ENCODE measurements at regions not wholly inside any gene's neighbourhood (a gene's known extent, or its start where the extent isn't known, plus 50 kb on each side); places are given as distances from the start of the nearest gene placed in this dataset.

DNA sequence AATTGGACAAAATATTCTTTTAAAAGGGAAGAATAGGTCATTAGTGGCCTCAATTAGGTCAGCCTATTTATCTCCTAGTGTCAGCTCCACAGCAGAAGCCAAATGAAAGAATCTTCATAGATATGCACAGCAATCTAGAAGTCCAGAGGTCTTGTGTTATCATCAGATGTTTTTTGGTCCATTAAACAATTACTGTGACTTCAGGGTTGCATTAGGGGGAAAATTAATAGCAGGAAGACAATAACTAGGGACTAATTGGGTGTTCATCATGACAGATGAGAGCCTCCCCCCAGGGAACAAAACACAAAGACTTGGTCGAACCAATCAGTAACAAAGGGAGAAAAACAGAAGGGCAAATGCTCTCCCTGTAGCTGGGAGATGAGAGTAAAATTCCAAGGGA, 264.7 kb downstream of the PTH2R start:
- H3K4me2 ChIP-seq (ENCODE audit: low read length, poor library complexity, severe bottlenecking), result no peak overlapping the region
- H4K91ac ChIP-seq (ENCODE audit: low read length), result no peak overlapping the region
- H2BK15ac ChIP-seq (ENCODE audit: low read depth, poor library complexity, severe bottlenecking), result no peak overlapping the region
- H2AK5ac ChIP-seq (ENCODE audit: low read length, severe bottlenecking), result no peak overlapping the region
- H2BK120ac ChIP-seq (ENCODE audit: low read depth, low read length), result no peak overlapping the region
- H3K18ac ChIP-seq (ENCODE audit: low read depth in 1 of 2, low read length in 2 of 2), result no peak overlapping the region
- H4K8ac ChIP-seq (ENCODE audit: low read length), result no peak overlapping the region
- H3K4me1 ChIP-seq (ENCODE audit: control insufficient read depth, insufficient read depth, low read depth, low read length), result no peaks in the 10 kb centered on the region
- no peaks in the 10 kb centered on the region for H3K27me3 ChIP-seq (ENCODE audit: control insufficient read depth in 1 of 2, insufficient read depth in 1 of 2, low read length in 2 of 2)
- no peak overlapping the region for H2BK5ac ChIP-seq (ENCODE audit: low read depth, low read length, poor library complexity, severe bottlenecking)
- 50% methylated on average over 1 of the region's 1 CpG for WGBS
- H3K4ac ChIP-seq (ENCODE audit: low read depth in 1 of 2, low read length in 2 of 2), result no peak overlapping the region
- no peak overlapping the region for H3K23ac ChIP-seq (ENCODE audit: low read length in 2 of 2)
- H3K36me3 ChIP-seq (ENCODE audit: control insufficient read depth in 1 of 2, insufficient read depth in 2 of 2, low read depth in 1 of 2, low read length in 2 of 2), result no peaks in the 10 kb centered on the region
- no peaks in the 10 kb centered on the region for H3K79me1 ChIP-seq (replicated peaks; ENCODE audit: low read length, poor library complexity, severe bottlenecking)
- no peak overlapping the region for H3K27ac ChIP-seq (ENCODE audit: low read length, poor library complexity, severe bottlenecking)
- no peak overlapping the region for H2AFZ ChIP-seq (ENCODE audit: low read depth, low read length)
- no peak overlapping the region for H2BK12ac ChIP-seq (ENCODE audit: low read length in 2 of 2)
- no peak overlapping the region for H3K9ac ChIP-seq (ENCODE audit: low read length)
- H3K9me3 ChIP-seq (ENCODE audit: control insufficient read depth, low read length), result no peaks in the 10 kb centered on the region
- DNase-seq, result no peak
- no peak overlapping the region for H3K4me3 ChIP-seq (ENCODE audit: insufficient read depth in 1 of 2, low read depth in 1 of 2, low read length in 2 of 2)
- no peak overlapping the region for H3K14ac ChIP-seq (ENCODE audit: low read length in 2 of 2)

DNA sequence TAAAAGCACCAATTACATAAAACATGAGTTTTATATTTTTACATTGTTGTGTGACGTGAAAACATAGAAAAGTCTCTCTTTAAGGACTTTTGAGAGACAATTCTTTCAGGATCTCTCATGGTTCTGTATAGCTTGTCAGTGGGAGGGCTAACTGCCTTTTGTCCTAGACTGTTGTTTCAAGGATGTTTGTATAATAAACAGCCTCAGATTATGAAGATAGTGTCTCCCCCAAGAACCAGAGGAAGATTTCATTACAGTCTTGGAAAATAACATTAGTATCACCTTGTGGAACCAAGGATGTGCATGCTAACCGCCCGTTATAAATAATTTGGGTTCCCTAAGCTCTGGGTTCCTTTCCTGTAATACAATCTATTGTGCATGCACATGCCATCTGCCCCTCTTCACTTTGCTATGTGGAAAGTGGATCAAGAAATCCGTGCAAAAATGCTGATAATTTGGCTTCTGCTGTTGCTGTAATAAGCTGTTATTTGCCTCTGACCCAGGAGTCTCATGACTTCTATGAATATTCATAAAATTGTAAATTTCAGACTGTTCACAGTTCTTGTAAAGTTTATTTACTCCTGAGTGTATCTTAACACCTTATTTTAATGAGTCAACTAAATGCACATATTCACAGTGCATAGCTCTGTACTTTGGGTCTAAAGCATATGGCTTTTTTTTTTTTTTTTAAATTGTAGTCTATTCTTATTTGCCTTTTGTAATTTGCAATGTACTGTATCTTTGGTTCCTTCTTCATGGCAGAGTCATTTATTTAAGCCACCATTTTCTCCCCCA, 265.5 kb downstream of the PTH2R start:
- no peak overlapping the region for H2BK120ac ChIP-seq (ENCODE audit: low read depth, low read length)
- H3K14ac ChIP-seq (ENCODE audit: low read length in 2 of 2), result no peak overlapping the region
- H2BK5ac ChIP-seq (ENCODE audit: low read depth, low read length, poor library complexity, severe bottlenecking), result no peak overlapping the region
- H2AK5ac ChIP-seq (ENCODE audit: low read length, severe bottlenecking), result no peak overlapping the region
- H3K4ac ChIP-seq (ENCODE audit: low read depth in 1 of 2, low read length in 2 of 2), result no peak overlapping the region
- no peaks in the 10 kb centered on the region for H3K27me3 ChIP-seq (ENCODE audit: control insufficient read depth in 1 of 2, insufficient read depth in 1 of 2, low read length in 2 of 2)
- no peak overlapping the region for H4K8ac ChIP-seq (ENCODE audit: low read length)
- 74% methylated on average over 4 of the region's 4 CpGs for WGBS
- no peak overlapping the region for H3K4me2 ChIP-seq (ENCODE audit: low read length, poor library complexity, severe bottlenecking)
- H3K4me1 ChIP-seq (ENCODE audit: control insufficient read depth, insufficient read depth, low read depth, low read length), result no peaks in the 10 kb centered on the region
- no peaks in the 10 kb centered on the region for H3K79me1 ChIP-seq (replicated peaks; ENCODE audit: low read length, poor library complexity, severe bottlenecking)
- H3K27ac ChIP-seq (ENCODE audit: low read length, poor library complexity, severe bottlenecking), result no peak overlapping the region
- H3K9me3 ChIP-seq (ENCODE audit: control insufficient read depth, low read length), result no peaks in the 10 kb centered on the region
- no peak overlapping the region for H3K18ac ChIP-seq (ENCODE audit: low read depth in 1 of 2, low read length in 2 of 2)
- H2AFZ ChIP-seq (ENCODE audit: low read depth, low read length), result no peak overlapping the region
- DNase-seq, result no peak
- no peak overlapping the region for H3K9ac ChIP-seq (ENCODE audit: low read length)
- no peak overlapping the region for H3K4me3 ChIP-seq (ENCODE audit: insufficient read depth in 1 of 2, low read depth in 1 of 2, low read length in 2 of 2)
- no peaks in the 10 kb centered on the region for H3K36me3 ChIP-seq (ENCODE audit: control insufficient read depth in 1 of 2, insufficient read depth in 2 of 2, low read depth in 1 of 2, low read length in 2 of 2)
- H2BK15ac ChIP-seq (ENCODE audit: low read depth, poor library complexity, severe bottlenecking), result no peak overlapping the region
- no peak overlapping the region for H2BK12ac ChIP-seq (ENCODE audit: low read length in 2 of 2)
- no peak overlapping the region for H3K23ac ChIP-seq (ENCODE audit: low read length in 2 of 2)
- H4K91ac ChIP-seq (ENCODE audit: low read length), result no peak overlapping the region

DNA sequence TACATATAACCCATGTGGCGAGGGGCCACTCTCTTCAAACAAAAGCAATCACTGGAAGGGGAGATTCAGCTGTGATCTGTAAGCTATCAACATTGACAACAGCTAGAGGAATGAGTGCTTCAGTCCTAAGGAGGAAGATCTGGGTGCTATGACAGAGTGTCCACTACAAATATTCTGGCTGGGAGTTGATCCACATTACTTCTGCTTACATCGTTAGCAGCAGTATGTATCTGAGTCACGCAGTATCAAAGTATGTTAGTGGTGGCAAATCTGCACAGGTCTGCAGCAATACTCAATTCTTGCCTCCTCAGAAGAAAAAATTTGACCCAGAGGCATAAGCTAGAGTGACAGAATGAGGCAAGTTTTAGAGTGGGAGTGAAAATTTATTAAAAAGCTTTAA, 267.0 kb downstream of the PTH2R start:
- H2BK12ac ChIP-seq (ENCODE audit: low read length in 2 of 2), result no peak overlapping the region
- peaks cover 3% of the 10 kb centered on the region for H3K9me3 ChIP-seq (ENCODE audit: control insufficient read depth, low read length)
- H3K4me3 ChIP-seq (ENCODE audit: insufficient read depth in 1 of 2, low read depth in 1 of 2, low read length in 2 of 2), result no peak overlapping the region
- H3K79me1 ChIP-seq (replicated peaks; ENCODE audit: low read length, poor library complexity, severe bottlenecking), result no peaks in the 10 kb centered on the region
- H3K14ac ChIP-seq (ENCODE audit: low read length in 2 of 2), result no peak overlapping the region
- no peak overlapping the region for H3K4me2 ChIP-seq (ENCODE audit: low read length, poor library complexity, severe bottlenecking)
- H2BK5ac ChIP-seq (ENCODE audit: low read depth, low read length, poor library complexity, severe bottlenecking), result no peak overlapping the region
- H3K18ac ChIP-seq (ENCODE audit: low read depth in 1 of 2, low read length in 2 of 2), result no peak overlapping the region
- no peaks in the 10 kb centered on the region for H3K36me3 ChIP-seq (ENCODE audit: control insufficient read depth in 1 of 2, insufficient read depth in 2 of 2, low read depth in 1 of 2, low read length in 2 of 2)
- H4K8ac ChIP-seq (ENCODE audit: low read length), result no peak overlapping the region
- H3K4ac ChIP-seq (ENCODE audit: low read depth in 1 of 2, low read length in 2 of 2), result no peak overlapping the region
- no peak overlapping the region for H4K91ac ChIP-seq (ENCODE audit: low read length)
- H3K23ac ChIP-seq (ENCODE audit: low read length in 2 of 2), result no peak overlapping the region
- H2AK5ac ChIP-seq (ENCODE audit: low read length, severe bottlenecking), result no peak overlapping the region
- H3K4me1 ChIP-seq (ENCODE audit: control insufficient read depth, insufficient read depth, low read depth, low read length), result no peaks in the 10 kb centered on the region
- no peak overlapping the region for H3K27ac ChIP-seq (ENCODE audit: low read length, poor library complexity, severe bottlenecking)
- no peak for DNase-seq
- no peaks in the 10 kb centered on the region for H3K27me3 ChIP-seq (ENCODE audit: control insufficient read depth in 1 of 2, insufficient read depth in 1 of 2, low read length in 2 of 2)
- 81% methylated on average over 3 of the region's 3 CpGs for WGBS
- H2BK120ac ChIP-seq (ENCODE audit: low read depth, low read length), result no peak overlapping the region
- H2BK15ac ChIP-seq (ENCODE audit: low read depth, poor library complexity, severe bottlenecking), result no peak overlapping the region
- no peak overlapping the region for H2AFZ ChIP-seq (ENCODE audit: low read depth, low read length)
- no peak overlapping the region for H3K9ac ChIP-seq (ENCODE audit: low read length)

DNA sequence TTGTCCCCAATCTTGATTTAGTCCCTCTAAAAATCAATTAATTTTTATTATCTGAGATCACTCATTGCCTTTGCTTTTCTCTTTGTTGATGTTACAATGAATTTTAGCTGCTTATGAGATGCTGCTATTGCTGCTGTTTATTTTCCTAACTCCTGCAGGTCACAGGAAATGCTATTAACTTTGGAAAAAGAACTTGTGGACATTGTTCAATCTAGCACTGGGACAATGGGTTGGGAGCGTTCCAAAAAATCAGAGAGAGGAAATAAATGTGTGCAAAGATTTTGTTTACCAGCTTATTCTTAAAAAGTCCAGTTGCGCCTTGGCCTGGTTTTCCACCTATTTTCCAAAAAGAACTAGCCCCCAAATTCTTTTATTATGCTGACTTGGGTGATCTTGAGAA, 268.3 kb downstream of the PTH2R start:
- Histone ChIP-seq H3K14ac (ENCODE audit: low read length in 2 of 2) (no peak overlapping the region), H3K4me2 (ENCODE audit: low read length, poor library complexity, severe bottlenecking) (no peak overlapping the region), H2AK5ac (ENCODE audit: low read length, severe bottlenecking) (no peak overlapping the region), H3K23ac (ENCODE audit: low read length in 2 of 2) (no peak overlapping the region), H2BK5ac (ENCODE audit: low read depth, low read length, poor library complexity, severe bottlenecking) (no peak overlapping the region), H4K91ac (ENCODE audit: low read length) (no peak overlapping the region), H3K79me1 (replicated peaks; ENCODE audit: low read length, poor library complexity, severe bottlenecking) (no peaks in the 10 kb centered on the region), H2AFZ (ENCODE audit: low read depth, low read length) (no peak overlapping the region), H3K18ac (ENCODE audit: low read depth in 1 of 2, low read length in 2 of 2) (no peak overlapping the region), H3K4me3 (ENCODE audit: insufficient read depth in 1 of 2, low read depth in 1 of 2, low read length in 2 of 2) (no peak overlapping the region), H2BK15ac (ENCODE audit: low read depth, poor library complexity, severe bottlenecking) (no peak overlapping the region), H2BK120ac (ENCODE audit: low read depth, low read length) (no peak overlapping the region), H4K8ac (ENCODE audit: low read length) (no peak overlapping the region), H2BK12ac (ENCODE audit: low read length in 2 of 2) (no peak overlapping the region), H3K27ac (ENCODE audit: low read length, poor library complexity, severe bottlenecking) (no peak overlapping the region), H3K4ac (ENCODE audit: low read depth in 1 of 2, low read length in 2 of 2) (no peak overlapping the region), H3K27me3 (ENCODE audit: control insufficient read depth in 1 of 2, insufficient read depth in 1 of 2, low read length in 2 of 2) (no peaks in the 10 kb centered on the region), H3K9ac (ENCODE audit: low read length) (no peak overlapping the region), H3K9me3 (ENCODE audit: control insufficient read depth, low read length) (peaks cover 6% of the 10 kb centered on the region), H3K36me3 (ENCODE audit: control insufficient read depth in 1 of 2, insufficient read depth in 2 of 2, low read depth in 1 of 2, low read length in 2 of 2) (no peaks in the 10 kb centered on the region), H3K4me1 (ENCODE audit: control insufficient read depth, insufficient read depth, low read depth, low read length) (no peaks in the 10 kb centered on the region)
- DNase-seq, result no peak
- WGBS, result 60% methylated on average over 1 of the region's 2 CpGs
